ENCODE measurements at regions not wholly inside any gene's neighbourhood (a gene's known extent, or its start where the extent isn't known, plus 50 kb on each side); places are given as distances from the start of the nearest gene placed in this dataset.

- TF ChIP-seq MAX (IDR thresholded peaks at IDR 0.05; ENCODE audit: low read depth, low read length) (no peak), CTCF (IDR thresholded peaks at IDR 0.05; ENCODE audit: low read depth, low read length) (no peak), POLR2A (IDR thresholded peaks at IDR 0.05; ENCODE audit: extremely low read depth, insufficient read length) (no peak)
Measured at GRCh38 chr15:20348291-20348899, 193.2 kb downstream of the GOLGA6L6 start.

All from NB4 (cell line).